GM12878 (cell line): ENCODE measurements at regions not wholly inside any gene's neighbourhood (a gene's known extent, or its start where the extent isn't known, plus 50 kb on each side); places are given as distances from the start of the nearest gene placed in this dataset.

Experiments
- ATAC-seq: fragments of 200-7000 bp; cut with Tn5 transposase; 3 replicates; pipeline ENCODE4 v1.9.1; 2020; ENCODE audit warnings: mild to moderate bottlenecking, moderate library complexity
- BruUV-seq: library from RNA; stranded (reverse); fragments of 400-500 nt; replicated peaks from 2 replicates; lab custom pipeline; 2021; lab: Mats Ljungman, UMichigan
- CTCF ChIA-PET: fragments of 300-600 bp; sonication (Branson Sonifier 250); formaldehyde crosslinking; extraction: SDS; loops from one replicate; lab custom pipeline; 2021; ENCODE audit warnings: inconsistent platforms; lab: Yijun Ruan, JAX
- POLR2A ChIA-PET: fragments of 350-600 bp; formaldehyde crosslinking; extraction: SDS; loops from one replicate; lab custom pipeline; 2021; ENCODE audit warnings: inconsistent platforms; lab: Charles Lee
- RAD21 ChIA-PET: fragments of 300-600 bp; sonication (Branson Sonifier 250); formaldehyde crosslinking; loops from one replicate; lab custom pipeline; 2023; ENCODE audit warnings: antibody characterized with exemption; ENCODE audit not compliant: unreplicated experiment; lab: Charles Lee
- SMC1A ChIA-PET: fragments of 300-600 bp; sonication (Branson Sonifier 250); formaldehyde crosslinking; loops from one replicate; lab custom pipeline; 2023; ENCODE audit not compliant: unreplicated experiment, uncharacterized antibody; lab: Charles Lee
- DNase-seq: peaks from one replicate; pipeline ENCODE4 v3.0.0-alpha.2; 2011; ENCODE audit warnings: low read depth, low spot score
- FAIRE-seq: peaks from 3 replicates; lab custom pipeline; 2011; peaks lifted over from hg19 to GRCh38; lab: Jason Lieb, UNC
- H2AFZ ChIP-seq: 2 replicates; pipeline ENCODE4 v1.6.0; 2011; ENCODE audit warnings: low read depth, low read length, control low read depth; ENCODE audit not compliant: control insufficient read depth
- H3K27ac ChIP-seq: 2 replicates; pipeline ENCODE4 v1.5.1; 2011; ENCODE audit warnings: control low read depth; ENCODE audit not compliant: control insufficient read depth, insufficient read depth
- H3K27me3 ChIP-seq, 2 experiments: replicated peaks in 1 of 2; 2 replicates each; pipeline versions ENCODE4 v1.6.0 to v1.6.1; 2011; ENCODE audit warnings: low read length in 1 of 2; ENCODE audit not compliant: control insufficient read depth in 2 of 2, insufficient read depth in 2 of 2
- H3K36me3 ChIP-seq, 2 experiments: 2 replicates each; pipeline ENCODE4 v1.5.1; 2011; ENCODE audit warnings: low read length in 1 of 2; ENCODE audit not compliant: control insufficient read depth in 2 of 2, insufficient read depth in 2 of 2
- H3K4me1 ChIP-seq: 2 replicates; pipeline ENCODE4 v1.6.1; 2011; ENCODE audit warnings: mild to moderate bottlenecking, low read length, moderate library complexity, mixed read lengths; ENCODE audit not compliant: control insufficient read depth, insufficient read depth
- H3K4me2 ChIP-seq: 2 replicates; pipeline ENCODE4 v1.6.0; 2011; ENCODE audit warnings: control low read depth; ENCODE audit not compliant: control insufficient read depth, insufficient read depth
- H3K4me3 ChIP-seq: fragments of 200-600 bp; sonication (generic); 2 replicates; pipeline ENCODE4 v1.5.1; 2016
- H3K79me2 ChIP-seq: 2 replicates; pipeline ENCODE4 v1.6.0; 2011; ENCODE audit warnings: low read length; ENCODE audit not compliant: control insufficient read depth, insufficient read depth
- H3K9ac ChIP-seq: 2 replicates; pipeline ENCODE4 v1.8.0; 2011; ENCODE audit warnings: low read length, control low read depth, mixed read lengths; ENCODE audit not compliant: control insufficient read depth, insufficient read depth
- H3K9me3 ChIP-seq: replicated peaks from 3 replicates; pipeline ENCODE4 v1.5.1; 2011; ENCODE audit warnings: mild to moderate bottlenecking, low read length; ENCODE audit not compliant: control insufficient read depth, insufficient read depth
- H4K20me1 ChIP-seq: 2 replicates; pipeline ENCODE4 v1.6.0; 2011; ENCODE audit not compliant: control insufficient read depth, insufficient read depth
- BCL11A ChIP-seq: IDR thresholded peaks from 2 replicates; pipeline ENCODE4 v1.6.1; 2011; ENCODE audit warnings: low read depth, low read length
- ETV6 ChIP-seq, 2 experiments: fragments of 450-650 bp in 1 of 2; IDR thresholded peaks in 1 of 2; conservative IDR thresholded peaks in 1 of 2; 2 replicates each; pipeline ENCODE4 v1.6.1; 2014; ENCODE audit warnings: antibody characterized with exemption in 1 of 2, borderline replicate concordance in 1 of 2, low read depth in 1 of 2, mild to moderate bottlenecking in 1 of 2, moderate library complexity in 1 of 2
- IRF3 ChIP-seq: fragments of 450-650 bp; IDR thresholded peaks from 2 replicates; pipeline ENCODE4 v1.6.1; 2014; ENCODE audit warnings: mild to moderate bottlenecking
- POLR2AphosphoS5 ChIP-seq: IDR thresholded peaks from 2 replicates; pipeline ENCODE4 v1.6.1; 2011; ENCODE audit warnings: mild to moderate bottlenecking, low read length, inconsistent platforms
- RELA ChIP-seq: fragments of 450-650 bp; IDR thresholded peaks from 2 replicates; pipeline ENCODE4 v1.8.0; 2014; ENCODE audit warnings: borderline replicate concordance; ENCODE audit not compliant: partially characterized antibody
- STAT1 ChIP-seq: fragments of 450-650 bp; conservative IDR thresholded peaks from 2 replicates; pipeline ENCODE4 v1.6.1; 2014; ENCODE audit warnings: antibody characterized with exemption, mild to moderate bottlenecking
- SUZ12 ChIP-seq: fragments of 200-600 bp; sonication (generic); IDR thresholded peaks from one replicate; pipeline ENCODE4 v1.6.1; 2018; ENCODE audit warnings: antibody characterized with exemption, mild to moderate bottlenecking; ENCODE audit not compliant: unreplicated experiment
- WGBS: methylation state at CpG from one replicate; pipeline ENCODE4 v1.1.6; 2016; ENCODE audit warnings: low lambda C conversion rate; ENCODE audit not compliant: insufficient replicate concordance, insufficient coverage; ENCODE audit errors: missing lambda C conversion rate; 5-methylcytosine and 5-hydroxymethylcytosine counted together
- in situ Hi-C: fragments of 300-500 bp; cut with MboI; formaldehyde crosslinking; loops from 9 replicates; pipeline ENCODE4 v1.14.3; 2018; ENCODE audit warnings: mixed read lengths
- intact Hi-C: fragments of 100-400 bp; cut with micrococcal nuclease; formaldehyde crosslinking; loops from one replicate; pipeline ENCODE4 v1.14.2; 2022; ENCODE audit not compliant: unreplicated experiment
- TF ChIP-seq, protein P1 (sequence below): IDR thresholded peaks from 2 replicates; pipeline ENCODE4 v1.6.1; 2012; ENCODE audit warnings: improper control_type of control experiment, low read depth, low read length; ENCODE audit not compliant: insufficient replicate concordance

DNA sequence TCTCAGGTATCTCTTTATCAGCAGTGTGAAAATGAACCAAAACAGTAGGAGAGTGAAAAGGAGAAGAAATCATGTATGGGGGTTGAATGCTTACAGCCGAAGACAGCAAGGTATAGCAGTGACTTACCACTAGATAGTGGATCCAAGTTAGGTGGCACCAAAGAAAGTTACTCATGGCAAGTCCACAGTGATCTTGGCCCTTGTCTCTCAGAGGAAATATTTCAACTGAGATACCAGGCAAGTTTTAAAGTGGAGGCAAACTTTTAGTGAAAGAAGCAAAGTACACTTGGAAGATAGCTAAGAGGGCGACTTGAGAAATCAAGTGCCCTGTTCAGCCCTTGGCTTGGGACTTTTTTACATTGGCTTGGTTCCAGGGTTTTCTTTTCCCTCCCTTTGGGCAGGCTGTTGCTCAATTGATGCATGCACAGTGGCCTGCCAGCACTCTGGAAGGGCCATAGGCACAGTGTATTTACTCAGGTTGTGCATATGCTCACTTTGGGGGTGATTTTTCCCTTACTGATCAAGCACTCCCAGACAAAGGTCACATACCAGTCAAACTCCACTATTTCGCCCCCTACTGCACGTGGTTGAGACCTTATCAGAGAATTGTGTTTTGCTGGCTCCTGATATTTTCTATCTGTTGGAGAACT lies 329.5 kb upstream of the KHDRBS2 start:
- intact Hi-C loops, result no loop called here
- ChIA-PET RAD21 (no interaction called here), SMC1A (no interaction called here), CTCF (no interaction called here), POLR2A (no interaction called here)
- Histone ChIP-seq H3K27ac (no peak overlapping the region), H4K20me1 (no peaks in the 10 kb centered on the region), H3K36me3 (no peaks in the 10 kb centered on the region), H3K79me2 (no peaks in the 10 kb centered on the region), H3K4me3 (no peak overlapping the region), H2AFZ (no peak overlapping the region), H3K27me3 (no peaks in the 10 kb centered on the region), H3K9me3 (no peaks in the 10 kb centered on the region), H3K9ac (no peak overlapping the region), H3K4me1 (no peaks in the 10 kb centered on the region)
- DNase-seq, result no peak
- BruUV-seq, result no TSS peak
- WGBS, result 5% methylated on average over 4 of the region's 4 CpGs
- no peak for FAIRE-seq
- TF ChIP-seq POLR2AphosphoS5 (no peak), STAT1 (no peak), ETV6 (conservative IDR thresholded peaks at IDR 0.05 in 1 of 2, IDR thresholded peaks at IDR 0.05 in 1 of 2; ENCODE audit: borderline replicate concordance in 1 of 2, low read depth in 1 of 2) (no peak), SUZ12 (no peak), RELA (no peak), IRF3 (no peak), BCL11A (no peak)
- TF ChIP-seq, protein P1, sequence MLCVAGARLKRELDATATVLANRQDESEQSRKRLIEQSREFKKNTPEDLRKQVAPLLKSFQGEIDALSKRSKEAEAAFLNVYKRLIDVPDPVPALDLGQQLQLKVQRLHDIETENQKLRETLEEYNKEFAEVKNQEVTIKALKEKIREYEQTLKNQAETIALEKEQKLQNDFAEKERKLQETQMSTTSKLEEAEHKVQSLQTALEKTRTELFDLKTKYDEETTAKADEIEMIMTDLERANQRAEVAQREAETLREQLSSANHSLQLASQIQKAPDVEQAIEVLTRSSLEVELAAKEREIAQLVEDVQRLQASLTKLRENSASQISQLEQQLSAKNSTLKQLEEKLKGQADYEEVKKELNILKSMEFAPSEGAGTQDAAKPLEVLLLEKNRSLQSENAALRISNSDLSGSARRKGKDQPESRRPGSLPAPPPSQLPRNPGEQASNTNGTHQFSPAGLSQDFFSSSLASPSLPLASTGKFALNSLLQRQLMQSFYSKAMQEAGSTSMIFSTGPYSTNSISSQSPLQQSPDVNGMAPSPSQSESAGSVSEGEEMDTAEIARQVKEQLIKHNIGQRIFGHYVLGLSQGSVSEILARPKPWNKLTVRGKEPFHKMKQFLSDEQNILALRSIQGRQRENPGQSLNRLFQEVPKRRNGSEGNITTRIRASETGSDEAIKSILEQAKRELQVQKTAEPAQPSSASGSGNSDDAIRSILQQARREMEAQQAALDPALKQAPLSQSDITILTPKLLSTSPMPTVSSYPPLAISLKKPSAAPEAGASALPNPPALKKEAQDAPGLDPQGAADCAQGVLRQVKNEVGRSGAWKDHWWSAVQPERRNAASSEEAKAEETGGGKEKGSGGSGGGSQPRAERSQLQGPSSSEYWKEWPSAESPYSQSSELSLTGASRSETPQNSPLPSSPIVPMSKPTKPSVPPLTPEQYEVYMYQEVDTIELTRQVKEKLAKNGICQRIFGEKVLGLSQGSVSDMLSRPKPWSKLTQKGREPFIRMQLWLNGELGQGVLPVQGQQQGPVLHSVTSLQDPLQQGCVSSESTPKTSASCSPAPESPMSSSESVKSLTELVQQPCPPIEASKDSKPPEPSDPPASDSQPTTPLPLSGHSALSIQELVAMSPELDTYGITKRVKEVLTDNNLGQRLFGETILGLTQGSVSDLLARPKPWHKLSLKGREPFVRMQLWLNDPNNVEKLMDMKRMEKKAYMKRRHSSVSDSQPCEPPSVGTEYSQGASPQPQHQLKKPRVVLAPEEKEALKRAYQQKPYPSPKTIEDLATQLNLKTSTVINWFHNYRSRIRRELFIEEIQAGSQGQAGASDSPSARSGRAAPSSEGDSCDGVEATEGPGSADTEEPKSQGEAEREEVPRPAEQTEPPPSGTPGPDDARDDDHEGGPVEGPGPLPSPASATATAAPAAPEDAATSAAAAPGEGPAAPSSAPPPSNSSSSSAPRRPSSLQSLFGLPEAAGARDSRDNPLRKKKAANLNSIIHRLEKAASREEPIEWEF, result no peak
- TF ChIP-seq, all 136 proteins: peak for 0
- in situ Hi-C loops, result no loop called here
- ATAC-seq, result no peak
- H3K4me2 ChIP-seq, result no peak overlapping the region
